GM21390 (cell line): ENCODE measurements at regions not wholly inside any gene's neighbourhood (a gene's known extent, or its start where the extent isn't known, plus 50 kb on each side); places are given as distances from the start of the nearest gene placed in this dataset.
"Not testable (repeated sequence)": the region's sequence is repeated elsewhere in the genome, so short reads cannot be mapped to it uniquely, and the experiment has no call there.

Experiments
- ATAC-seq: cut with Tn5 transposase; IDR thresholded peaks from one replicate; pipeline ENCODE4 v1.9.1; 2021; ENCODE audit not compliant: unreplicated experiment

- ATAC-seq = no peak
Measured at GRCh38 chr18:78427081-78427480, 552.5 kb upstream of the SALL3 start.

GRCh38 chr18:78429127-78430108 lies 550.2 kb upstream of the SALL3 start:
- no peak for ATAC-seq

GRCh38 chr18:78430131-78430758 lies 549.4 kb upstream of the SALL3 start:
- ATAC-seq = no peak

GRCh38 chr18:78431606-78432005 lies 548.0 kb upstream of the SALL3 start:
- ATAC-seq = no peak

GRCh38 chr18:78433562-78433961 lies 546.1 kb upstream of the SALL3 start:
- ATAC-seq = no peak

GRCh38 chr18:78436110-78436509 lies 543.5 kb upstream of the SALL3 start:
- no peak for ATAC-seq

- ATAC-seq = not testable (repeated sequence)
Measured at GRCh38 chr18:78438235-78438634, 541.4 kb upstream of the SALL3 start.

GRCh38 chr18:78445880-78446279 lies 533.7 kb upstream of the SALL3 start:
- ATAC-seq = no peak

GRCh38 chr18:78447211-78447610 lies 532.4 kb upstream of the SALL3 start:
- ATAC-seq = no peak

GRCh38 chr18:78448106-78448505 lies 531.5 kb upstream of the SALL3 start:
- ATAC-seq = no peak

- ATAC-seq = no peak
Measured at GRCh38 chr18:78448591-78448990, 531.0 kb upstream of the SALL3 start.

- no peak for ATAC-seq
Measured at GRCh38 chr18:78454221-78454620, 525.4 kb upstream of the SALL3 start.

GRCh38 chr18:78455386-78455785 lies 524.2 kb upstream of the SALL3 start:
- no peak for ATAC-seq

- no peak for ATAC-seq
Measured at GRCh38 chr18:78457011-78457410, 522.6 kb upstream of the SALL3 start.

GRCh38 chr18:78457731-78458130 lies 521.9 kb upstream of the SALL3 start:
- no peak for ATAC-seq

- ATAC-seq = no peak
Measured at GRCh38 chr18:78458356-78458755, 521.3 kb upstream of the SALL3 start.

GRCh38 chr18:78459668-78460067 lies 520.0 kb upstream of the SALL3 start:
- no peak for ATAC-seq

- no peak for ATAC-seq
Measured at GRCh38 chr18:78460558-78460957, 519.1 kb upstream of the SALL3 start.

- no peak for ATAC-seq
Measured at GRCh38 chr18:78473563-78473962, 506.1 kb upstream of the SALL3 start.

GRCh38 chr18:78477840-78478239 lies 501.8 kb upstream of the SALL3 start:
- no peak for ATAC-seq

- no peak for ATAC-seq
Measured at GRCh38 chr18:78479443-78479842, 500.2 kb upstream of the SALL3 start.
